Uterus (tissue), 3 donors: ENCODE measurements at regions not wholly inside any gene's neighbourhood (a gene's known extent, or its start where the extent isn't known, plus 50 kb on each side); places are given as distances from the start of the nearest gene placed in this dataset.

Experiments used
- DNase-seq, 2 donors: peaks; one replicate each; pipeline ENCODE4 v3.0.0-alpha.2; 2019 to 2020
- H3K27ac ChIP-seq, 2 donors: fragments of 200-600 bp; sonication (generic); 1 replicate in 1 of 2; 2 replicates in 1 of 2; pipeline ENCODE4 v1.5.1; 2016 to 2018
- H3K27me3 ChIP-seq, 2 donors: fragments of 200-600 bp; sonication (generic); one replicate each; pipeline ENCODE4 v1.5.1; 2018 to 2019; ENCODE audit warnings: control low read depth in 1 of 2
- H3K36me3 ChIP-seq, 2 donors: fragments of 200-600 bp; sonication (generic); one replicate each; pipeline ENCODE4 v1.5.1; 2019; ENCODE audit warnings: control low read depth in 1 of 2
- H3K4me1 ChIP-seq, 2 donors: fragments of 200-600 bp; sonication (generic); one replicate each; pipeline ENCODE4 v1.5.1; 2018 to 2019; ENCODE audit warnings: control low read depth in 1 of 2
- H3K4me3 ChIP-seq, 2 donors: fragments of 200-600 bp; sonication (generic); 1 replicate in 1 of 2; 2 replicates in 1 of 2; pipeline ENCODE4 v1.5.1; 2018 to 2019; ENCODE audit warnings: mild to moderate bottlenecking in 1 of 2
- H3K9me3 ChIP-seq, 2 donors: fragments of 200-600 bp; sonication (generic); one replicate each; pipeline ENCODE4 v1.5.1; 2019; ENCODE audit warnings: control low read depth in 1 of 2
- POLR2A ChIP-seq, 2 donors: fragments of 450-650 bp; IDR thresholded peaks; one replicate each; pipeline ENCODE4 v1.6.1; 2016; ENCODE audit warnings: antibody characterized with exemption in 2 of 2, mild to moderate bottlenecking in 1 of 2, moderate library complexity in 1 of 2
- intact Hi-C: fragments of 100-400 bp; cut with DNase I; formaldehyde crosslinking; loops from one replicate; pipeline ENCODE4 v1.15.1; 2023; ENCODE audit warnings: low total_unique reads
- TF ChIP-seq, protein P1 (sequence below), 4 experiments: fragments of 200-600 bp in 2 of 4; fragments of 450-650 bp in 2 of 4; sonication (generic) in 2 of 4; IDR thresholded peaks; one replicate each; pipeline ENCODE4 v1.5.1; 2016 to 2019; ENCODE audit warnings: antibody characterized with exemption in 4 of 4, mild to moderate bottlenecking in 2 of 4, moderate library complexity in 1 of 4
- donor health status: DM: yes; HTN: yes; CAD: no.

DNA sequence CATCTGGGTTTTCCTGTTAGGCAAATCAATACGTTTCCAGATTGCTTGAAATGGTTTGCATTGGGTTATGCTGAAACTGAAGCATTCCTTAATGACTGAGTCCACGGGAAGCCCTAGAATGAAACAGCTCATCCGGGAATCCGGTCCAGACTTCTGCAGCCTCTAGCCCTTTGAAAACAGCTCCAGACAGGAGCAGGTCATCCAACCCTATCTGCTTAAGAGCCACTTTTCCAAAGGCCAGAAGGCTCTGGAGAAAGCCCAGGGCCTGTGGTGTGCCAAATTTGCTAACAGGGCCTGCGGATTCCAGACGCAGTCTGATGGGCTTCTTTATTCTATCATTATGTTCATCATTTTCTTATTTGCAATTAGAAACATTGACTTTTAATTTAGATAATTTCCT, 265.4 kb downstream of the SKIDA1 start:
- H3K4me3 ChIP-seq = no peak overlapping the region
- no peak overlapping the region for H3K27ac ChIP-seq
- intact Hi-C loops = no loop called here
- no peaks in the 10 kb centered on the region for H3K4me1 ChIP-seq
- no peaks in the 10 kb centered on the region for H3K9me3 ChIP-seq
- TF ChIP-seq POLR2A (IDR thresholded peaks at IDR 0.05) = no peak
- TF ChIP-seq, protein P1, sequence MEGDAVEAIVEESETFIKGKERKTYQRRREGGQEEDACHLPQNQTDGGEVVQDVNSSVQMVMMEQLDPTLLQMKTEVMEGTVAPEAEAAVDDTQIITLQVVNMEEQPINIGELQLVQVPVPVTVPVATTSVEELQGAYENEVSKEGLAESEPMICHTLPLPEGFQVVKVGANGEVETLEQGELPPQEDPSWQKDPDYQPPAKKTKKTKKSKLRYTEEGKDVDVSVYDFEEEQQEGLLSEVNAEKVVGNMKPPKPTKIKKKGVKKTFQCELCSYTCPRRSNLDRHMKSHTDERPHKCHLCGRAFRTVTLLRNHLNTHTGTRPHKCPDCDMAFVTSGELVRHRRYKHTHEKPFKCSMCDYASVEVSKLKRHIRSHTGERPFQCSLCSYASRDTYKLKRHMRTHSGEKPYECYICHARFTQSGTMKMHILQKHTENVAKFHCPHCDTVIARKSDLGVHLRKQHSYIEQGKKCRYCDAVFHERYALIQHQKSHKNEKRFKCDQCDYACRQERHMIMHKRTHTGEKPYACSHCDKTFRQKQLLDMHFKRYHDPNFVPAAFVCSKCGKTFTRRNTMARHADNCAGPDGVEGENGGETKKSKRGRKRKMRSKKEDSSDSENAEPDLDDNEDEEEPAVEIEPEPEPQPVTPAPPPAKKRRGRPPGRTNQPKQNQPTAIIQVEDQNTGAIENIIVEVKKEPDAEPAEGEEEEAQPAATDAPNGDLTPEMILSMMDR (IDR thresholded peaks at IDR 0.05) = no peak
- H3K27me3 ChIP-seq = no peaks in the 10 kb centered on the region
- peak in 1 of 2 donors; percentile 49 for DNase-seq
- no peaks in the 10 kb centered on the region for H3K36me3 ChIP-seq

DNA sequence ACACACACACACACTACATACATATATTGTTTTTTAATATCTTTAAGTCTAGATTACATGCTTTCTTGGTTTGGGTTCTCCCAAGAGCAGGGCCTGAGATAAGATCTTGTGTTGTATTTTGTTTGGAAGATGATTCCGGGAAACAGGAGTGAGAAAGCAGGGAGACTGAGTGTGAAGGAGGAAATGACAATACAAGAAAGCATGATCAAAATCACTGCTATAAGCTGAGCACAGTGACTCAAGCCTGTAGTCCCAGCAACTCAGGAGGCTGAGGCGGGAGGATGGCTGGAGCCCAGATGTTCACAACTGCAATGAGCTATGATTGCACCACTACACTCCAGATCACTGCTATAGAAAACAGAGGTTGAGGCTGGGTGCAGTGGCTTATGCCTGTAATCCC, 267.6 kb downstream of the SKIDA1 start:
- DNase-seq = no peak
- H3K9me3 ChIP-seq = no peaks in the 10 kb centered on the region
- H3K36me3 ChIP-seq = no peaks in the 10 kb centered on the region
- no peak overlapping the region for H3K4me3 ChIP-seq
- no peaks in the 10 kb centered on the region for H3K4me1 ChIP-seq
- intact Hi-C loops = no loop called here
- H3K27me3 ChIP-seq = no peaks in the 10 kb centered on the region
- no peak overlapping the region for H3K27ac ChIP-seq
- TF ChIP-seq, protein P1 (IDR thresholded peaks at IDR 0.05) = no peak
- TF ChIP-seq POLR2A (IDR thresholded peaks at IDR 0.05) = no peak

DNA sequence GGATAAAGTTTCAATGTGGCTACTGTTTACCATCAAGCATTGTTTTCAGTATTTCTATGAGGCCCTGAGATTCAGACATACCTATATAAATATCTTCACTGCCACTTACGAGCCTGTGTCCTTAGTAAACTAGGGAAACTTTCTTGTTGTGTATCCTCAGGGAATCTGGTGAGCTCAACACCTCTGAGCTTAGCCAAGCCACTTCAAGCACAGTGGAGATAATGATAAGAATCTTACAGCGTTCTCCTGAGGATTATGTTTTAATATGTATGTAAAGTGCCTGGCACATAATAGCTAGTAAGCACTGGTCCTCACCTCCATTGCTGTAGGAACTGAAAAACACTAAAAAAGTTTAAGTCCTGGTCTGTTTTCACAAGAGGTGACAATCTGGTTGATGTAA, 268.3 kb downstream of the SKIDA1 start:
- intact Hi-C loops = no loop called here
- TF ChIP-seq, protein P1 (IDR thresholded peaks at IDR 0.05) = no peak
- TF ChIP-seq POLR2A (IDR thresholded peaks at IDR 0.05) = no peak
- Histone ChIP-seq H3K36me3 (no peaks in the 10 kb centered on the region), H3K27ac (no peak overlapping the region), H3K27me3 (no peaks in the 10 kb centered on the region), H3K4me1 (no peaks in the 10 kb centered on the region), H3K4me3 (no peak overlapping the region), H3K9me3 (no peaks in the 10 kb centered on the region)
- DNase-seq = no peak

DNA sequence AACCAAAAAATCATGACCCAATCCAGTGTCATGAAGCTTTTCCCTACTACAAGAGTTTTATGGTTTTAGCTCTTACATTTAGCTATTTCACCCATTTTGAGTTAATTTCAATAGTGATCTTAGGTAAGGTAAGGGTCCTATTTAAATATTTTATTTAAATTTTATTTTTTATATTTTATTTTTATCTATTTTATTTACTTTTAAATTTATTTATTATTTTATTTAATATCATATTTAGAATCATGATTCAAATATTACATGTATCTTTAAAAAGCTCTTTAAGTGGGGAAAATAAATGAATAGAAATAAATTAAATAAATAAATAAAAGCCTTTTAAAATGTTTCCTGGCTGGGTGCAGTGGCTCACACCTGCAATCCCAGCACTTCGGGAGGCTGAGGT, 276.0 kb downstream of the SKIDA1 start:
- Histone ChIP-seq H3K9me3 (no peaks in the 10 kb centered on the region), H3K27ac (no peak overlapping the region), H3K4me3 (no peak overlapping the region), H3K27me3 (no peaks in the 10 kb centered on the region), H3K36me3 (no peaks in the 10 kb centered on the region), H3K4me1 (no peaks in the 10 kb centered on the region)
- intact Hi-C loops = no loop called here
- no peak for TF ChIP-seq POLR2A (IDR thresholded peaks at IDR 0.05)
- TF ChIP-seq, protein P1 (IDR thresholded peaks at IDR 0.05) = no peak
- no peak for DNase-seq

DNA sequence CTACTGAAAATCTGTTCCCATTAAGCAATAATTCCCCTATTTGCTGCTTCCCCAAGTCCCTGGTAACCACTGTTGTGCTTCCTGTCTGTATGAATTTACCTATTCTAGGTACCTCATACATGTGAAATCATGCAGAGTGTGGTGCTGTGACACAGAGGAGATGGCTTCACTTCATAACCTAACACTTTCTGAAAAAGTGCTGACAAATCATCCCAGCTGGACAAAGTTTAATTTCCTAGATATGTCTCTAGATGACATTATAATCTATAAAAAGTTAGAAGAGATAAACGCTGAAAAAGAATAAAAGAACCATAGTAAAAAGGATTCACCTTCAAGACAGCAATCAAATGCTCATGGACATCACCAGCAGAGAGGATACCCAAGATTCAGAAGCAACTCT, 277.9 kb downstream of the SKIDA1 start:
- H3K9me3 ChIP-seq = no peaks in the 10 kb centered on the region
- H3K36me3 ChIP-seq = no peaks in the 10 kb centered on the region
- H3K27me3 ChIP-seq = no peaks in the 10 kb centered on the region
- no peaks in the 10 kb centered on the region for H3K4me1 ChIP-seq
- DNase-seq = no peak
- H3K27ac ChIP-seq = no peak overlapping the region
- no peak overlapping the region for H3K4me3 ChIP-seq
- intact Hi-C loops = no loop called here
- TF ChIP-seq, protein P1 (IDR thresholded peaks at IDR 0.05) = no peak
- TF ChIP-seq POLR2A (IDR thresholded peaks at IDR 0.05) = no peak
